GM19397 (cell line): ENCODE measurements at regions not wholly inside any gene's neighbourhood (a gene's known extent, or its start where the extent isn't known, plus 50 kb on each side); places are given as distances from the start of the nearest gene placed in this dataset.
A peak's percentile ranks its signal among the peaks of the same experiment; 100 is the strongest.
"Not testable (repeated sequence)": the region's sequence is repeated elsewhere in the genome, so short reads cannot be mapped to it uniquely, and the experiment has no call there.

Experiments used
- ATAC-seq: cut with Tn5 transposase; IDR thresholded peaks from one replicate; pipeline ENCODE4 v1.9.1; 2021; ENCODE audit warnings: mild to moderate bottlenecking, moderate library complexity; ENCODE audit not compliant: unreplicated experiment

- ATAC-seq, result no peak
Observed at GRCh38 chr13:24563087-24563486, 50.5 kb upstream of the PARP4 start.

- not testable (repeated sequence) for ATAC-seq
Observed at GRCh38 chr13:24563971-24564370, 51.4 kb upstream of the PARP4 start.

DNA sequence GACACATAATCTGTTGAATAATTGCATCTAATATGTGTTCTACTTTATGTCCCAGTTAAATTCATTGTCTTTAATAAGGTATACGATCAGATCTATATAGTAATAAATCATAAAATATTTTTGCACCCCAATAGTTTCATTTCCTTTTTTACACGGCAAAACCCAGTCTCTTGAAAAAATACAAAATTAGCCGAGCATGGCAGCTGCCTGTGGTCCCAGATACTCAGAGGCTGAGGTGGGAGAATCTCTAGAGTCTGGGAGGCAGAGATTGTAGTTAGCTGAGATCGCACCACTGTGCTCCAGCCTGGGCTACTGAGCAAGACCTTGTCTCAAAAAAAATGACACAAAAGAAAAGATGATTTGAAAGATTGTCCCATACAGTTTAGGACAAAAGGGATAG is 52.3 kb upstream of the PARP4 start:
- ATAC-seq, result peak; percentile 50

- ATAC-seq, result not testable (repeated sequence)
Observed at GRCh38 chr13:24567593-24567992, 55.0 kb upstream of the PARP4 start.

GRCh38 chr13:24574847-24575246 is 62.3 kb upstream of the PARP4 start:
- no peak for ATAC-seq

DNA sequence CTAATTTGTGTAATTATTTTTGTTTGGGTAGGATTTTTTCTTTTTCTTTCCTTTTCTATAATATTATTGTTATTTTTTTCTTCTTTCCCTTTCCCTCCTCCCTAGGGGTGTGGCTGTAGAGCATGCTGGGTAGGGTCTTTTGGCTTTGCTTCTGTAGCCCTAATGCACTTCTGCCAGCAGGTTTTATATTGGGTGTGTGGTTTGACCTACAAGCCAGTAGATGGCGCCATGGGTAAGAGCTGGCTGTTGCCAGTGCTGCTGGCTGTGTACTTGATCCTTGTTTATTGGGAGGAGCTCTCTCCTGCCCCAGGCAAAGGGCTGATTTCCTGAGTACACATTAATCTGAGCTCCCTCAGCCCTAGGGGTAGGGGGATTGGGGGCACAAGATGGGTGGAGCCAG is 67.7 kb upstream of the PARP4 start:
- not testable (repeated sequence) for ATAC-seq

DNA sequence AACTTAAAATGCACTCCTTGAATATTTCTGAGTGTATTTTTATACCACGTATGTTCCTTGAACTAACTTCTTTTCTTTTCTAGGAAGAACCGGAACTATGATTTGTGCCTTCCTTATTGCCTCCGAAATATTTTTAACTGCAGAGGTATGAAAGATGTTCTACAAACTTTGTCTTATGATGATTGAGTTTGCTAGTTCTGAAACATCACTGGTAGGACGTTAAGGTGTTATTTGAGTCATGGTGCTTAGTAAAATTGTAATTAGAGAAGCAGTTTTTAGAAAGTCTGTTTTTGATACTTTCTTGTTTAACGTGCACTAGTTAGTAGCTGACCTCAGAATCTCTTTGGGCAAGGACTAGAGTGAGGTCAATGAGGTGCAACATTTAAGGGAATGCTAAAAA is 69.0 kb upstream of the PARP4 start:
- ATAC-seq, result not testable (repeated sequence)

DNA sequence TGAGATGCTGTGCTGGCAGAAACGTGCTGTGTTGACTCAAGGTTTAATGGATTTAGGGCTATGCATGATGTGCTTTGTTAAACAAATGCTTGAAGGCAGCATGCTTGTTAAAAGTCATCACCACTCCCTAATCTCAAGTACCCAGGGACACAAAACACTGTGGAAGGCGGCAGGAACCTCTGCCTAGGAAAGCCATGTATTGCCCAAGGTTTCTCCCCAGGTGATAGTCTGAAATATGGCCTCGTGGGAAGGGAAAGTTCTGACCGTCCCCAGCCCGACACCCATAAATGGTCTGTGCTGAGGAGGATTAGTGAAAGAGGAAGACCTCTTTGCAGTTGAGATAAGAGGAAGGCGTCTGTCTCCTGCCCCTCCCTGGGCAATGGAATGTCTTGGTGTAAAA is 79.1 kb upstream of the PARP4 start:
- ATAC-seq, result not testable (repeated sequence)

DNA sequence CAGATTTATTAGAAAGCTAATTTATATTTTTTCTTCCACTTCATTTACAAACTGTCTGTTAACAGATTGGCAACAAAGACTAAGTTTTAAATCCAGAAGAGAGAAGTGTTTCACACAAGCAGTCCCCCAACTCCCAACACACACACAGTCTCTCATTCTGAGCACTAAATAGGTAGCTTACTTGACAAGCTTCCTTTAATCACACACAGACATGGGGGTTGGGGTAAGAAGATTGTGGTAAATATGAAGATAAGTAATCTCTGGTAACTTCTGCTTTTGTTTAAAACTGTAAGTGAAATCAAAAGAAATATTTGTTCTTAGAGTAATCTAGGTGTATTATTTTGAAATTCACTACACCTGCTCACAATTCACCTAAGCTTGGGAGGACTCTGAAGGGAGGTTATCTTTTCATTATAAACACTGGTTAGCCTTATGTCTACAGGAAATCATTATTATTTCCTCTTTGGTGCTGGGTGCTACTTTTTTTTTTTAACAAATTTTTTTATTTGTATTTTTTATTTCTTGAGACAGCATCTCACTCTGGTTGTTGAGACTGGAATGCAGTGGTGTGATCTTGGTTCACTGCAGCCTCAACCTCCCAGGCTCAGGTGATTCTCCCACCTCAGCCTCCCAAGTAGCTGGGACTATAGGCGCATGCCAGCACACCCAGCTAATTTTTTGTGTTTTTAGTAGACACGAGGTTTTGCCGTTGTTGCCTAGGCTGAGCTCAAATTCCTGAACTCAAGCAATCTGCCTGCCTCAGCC is 82.1 kb upstream of the ATP12A start:
- ATAC-seq, result not testable (repeated sequence)

DNA sequence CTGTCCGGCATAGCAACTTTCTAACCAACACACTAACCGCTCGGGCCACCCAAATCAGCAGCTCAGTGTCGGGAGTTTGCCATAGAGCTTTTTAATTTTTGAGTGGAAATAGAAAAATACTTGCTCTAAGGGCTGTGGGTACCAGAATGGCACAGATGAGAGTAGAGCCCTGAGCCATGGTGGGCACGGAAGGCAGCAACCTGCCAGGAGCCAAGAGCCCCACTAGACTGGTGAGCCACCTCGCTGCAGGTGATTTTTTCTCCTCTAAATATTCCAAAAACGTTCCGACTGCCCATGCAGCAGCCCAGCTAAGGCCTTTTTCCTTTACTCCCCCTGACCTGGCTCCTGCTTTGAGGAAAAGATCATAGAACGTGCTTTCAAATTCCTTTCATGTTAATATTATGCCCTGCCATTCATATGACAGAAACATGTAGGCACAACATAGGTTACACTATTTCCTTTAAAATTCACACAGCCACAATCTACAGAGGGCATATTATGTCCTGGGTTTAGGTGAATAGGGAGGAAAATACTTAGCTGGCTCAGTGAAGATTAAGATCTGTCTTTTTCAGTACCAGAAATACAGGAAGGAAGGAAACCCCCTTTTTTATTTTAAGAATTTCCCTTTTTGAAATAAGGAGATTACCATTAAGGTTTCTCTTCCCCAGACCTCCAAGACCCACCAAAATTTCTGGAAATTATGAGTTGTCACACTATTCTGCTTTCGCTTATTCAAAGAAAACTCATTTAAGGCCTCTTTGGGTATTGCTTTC is 81.0 kb upstream of the ATP12A start:
- not testable (repeated sequence) for ATAC-seq

GRCh38 chr13:24605923-24606372 is 74.3 kb upstream of the ATP12A start:
- ATAC-seq, result no peak

- ATAC-seq, result no peak
Observed at GRCh38 chr13:24606486-24607170, 73.6 kb upstream of the ATP12A start.

DNA sequence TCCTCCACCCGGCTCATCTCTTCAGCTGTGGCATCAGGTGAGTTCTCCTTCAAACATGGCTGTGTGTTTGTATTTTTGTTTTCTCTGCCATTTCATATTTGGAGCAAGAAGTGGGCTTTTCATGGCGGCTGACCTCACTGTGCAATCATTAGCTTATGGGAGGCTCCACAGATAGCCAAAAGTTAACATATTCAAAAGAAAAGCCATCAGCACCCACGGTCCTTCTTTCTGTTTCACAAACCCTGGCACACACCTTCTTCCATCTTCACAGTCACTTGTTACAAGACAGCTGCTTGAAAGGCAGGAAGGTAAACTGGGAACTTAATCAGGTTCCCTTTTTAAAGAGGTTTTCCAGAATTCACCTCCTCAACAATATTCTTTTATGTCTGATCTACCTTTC is 69.3 kb upstream of the ATP12A start:
- ATAC-seq, result no peak

- ATAC-seq, result no peak
Observed at GRCh38 chr13:24612726-24613125, 67.5 kb upstream of the ATP12A start.

GRCh38 chr13:24613128-24613527 is 67.1 kb upstream of the ATP12A start:
- ATAC-seq, result no peak

DNA sequence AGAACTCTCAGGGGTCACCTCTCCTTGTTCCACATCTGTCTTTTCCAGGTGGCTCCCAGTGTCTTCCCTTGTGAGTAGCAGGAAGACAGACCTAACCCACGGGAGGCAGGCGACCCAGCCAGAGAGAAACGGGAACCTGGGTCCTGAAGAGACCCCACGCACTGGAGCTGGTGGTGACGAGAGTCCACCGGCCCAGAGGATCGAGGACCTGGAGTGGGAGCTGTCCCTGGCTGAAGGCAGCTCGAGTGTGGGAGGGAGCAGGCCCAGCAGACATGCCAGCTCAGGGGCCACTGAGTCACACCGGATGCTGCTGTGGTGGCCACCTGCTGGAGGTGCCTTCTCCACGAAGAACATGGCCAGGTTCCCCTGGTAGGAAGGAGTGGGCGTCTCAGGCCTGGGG is 66.5 kb upstream of the ATP12A start:
- no peak for ATAC-seq

DNA sequence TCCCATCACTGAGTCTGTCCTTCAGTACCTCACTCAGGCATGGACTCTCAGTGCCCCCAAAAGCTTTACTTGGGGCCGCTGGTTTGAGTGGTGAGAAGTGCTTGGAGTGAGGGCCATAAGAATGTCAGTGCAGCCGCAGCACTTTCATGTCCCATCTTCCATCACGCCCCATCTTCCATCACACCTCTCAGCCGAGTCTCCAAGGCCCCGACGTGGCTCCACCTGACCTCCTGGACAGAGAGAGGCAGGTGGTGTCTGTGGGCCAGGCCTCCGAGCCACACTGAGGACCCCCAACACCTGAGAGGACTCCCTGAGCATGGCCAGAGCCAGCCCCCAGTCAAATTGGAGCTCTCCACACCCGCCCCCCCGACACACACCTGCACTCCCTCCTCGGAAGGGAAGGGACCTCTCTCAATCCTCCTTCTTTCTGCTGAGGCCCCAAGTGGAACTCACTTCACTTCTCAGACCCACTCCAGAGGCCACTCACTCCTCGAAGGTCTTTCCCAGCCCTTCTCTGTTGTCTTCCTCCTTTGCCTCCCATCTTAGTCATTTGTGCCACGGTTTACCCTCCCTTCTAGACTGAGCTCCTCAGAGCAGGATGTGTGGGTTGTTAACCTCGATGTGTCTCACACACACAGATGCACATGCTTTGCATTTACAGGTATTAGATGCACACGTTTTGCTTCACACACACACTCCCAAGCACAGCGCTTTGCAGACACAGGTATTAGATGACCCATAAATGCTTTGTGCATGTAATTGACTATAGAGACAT is 65.7 kb upstream of the ATP12A start:
- ATAC-seq, result no peak

DNA sequence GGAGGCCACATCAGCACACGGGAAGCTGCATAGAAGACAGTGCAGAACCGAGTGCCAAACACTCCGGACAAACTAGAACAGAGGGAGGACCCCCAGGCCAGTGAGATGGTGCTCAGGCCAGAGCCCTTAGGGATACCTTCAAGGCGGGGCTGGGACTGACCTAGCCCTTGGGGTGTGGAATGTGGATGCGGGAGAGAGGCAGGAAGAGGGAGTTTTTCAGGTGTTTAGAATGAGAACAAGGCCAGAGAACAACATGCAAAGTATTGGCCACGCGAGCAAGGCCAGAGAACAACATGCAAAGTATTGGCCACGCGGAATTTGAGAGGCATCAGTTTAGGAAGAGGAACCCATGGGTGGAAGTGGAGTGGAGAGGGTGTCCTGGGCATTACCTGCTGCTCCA is 65.1 kb upstream of the ATP12A start:
- ATAC-seq, result no peak

- ATAC-seq, result no peak
Observed at GRCh38 chr13:24615911-24616472, 64.2 kb upstream of the ATP12A start.

DNA sequence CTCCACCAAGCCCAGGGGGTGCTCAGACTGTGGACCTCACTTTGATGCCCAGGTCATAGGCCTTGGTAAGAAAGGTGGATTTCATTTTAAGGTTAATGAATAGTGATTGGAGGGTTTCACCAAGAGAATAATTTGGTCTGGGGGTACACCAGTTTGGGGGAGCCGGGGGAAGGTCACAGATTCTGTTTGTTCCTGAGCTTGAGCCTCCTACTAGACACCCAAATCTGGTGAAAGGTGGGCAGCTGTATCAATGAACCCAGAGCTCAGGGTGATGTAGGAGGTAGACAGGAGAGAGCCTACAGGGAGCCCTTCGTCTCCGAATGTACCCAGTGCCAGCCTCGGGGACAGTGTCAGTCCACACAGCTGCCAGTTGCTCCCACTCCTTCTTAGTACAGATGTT is 63.7 kb upstream of the ATP12A start:
- ATAC-seq, result no peak
